Thyroid gland (tissue), 4 donors: ENCODE measurements at regions not wholly inside any gene's neighbourhood (a gene's known extent, or its start where the extent isn't known, plus 50 kb on each side); places are given as distances from the start of the nearest gene placed in this dataset.

Experiments used
- POLR2A ChIP-seq, 2 donors: fragments of 450-650 bp; IDR thresholded peaks; one replicate each; pipeline ENCODE4 v1.6.1; 2017; ENCODE audit warnings: antibody characterized with exemption in 2 of 2, mild to moderate bottlenecking in 2 of 2, moderate library complexity in 1 of 2
- TF ChIP-seq, protein P1 (sequence below), 6 experiments: fragments of 200-600 bp in 3 of 6; fragments of 450-650 bp in 3 of 6; sonication (generic) in 3 of 6; IDR thresholded peaks; one replicate each; pipeline ENCODE4 v1.5.1; 2016 to 2019; ENCODE audit warnings: antibody characterized with exemption in 6 of 6, mild to moderate bottlenecking in 2 of 6, inconsistent platforms in 1 of 6, moderate library complexity in 1 of 6

DNA sequence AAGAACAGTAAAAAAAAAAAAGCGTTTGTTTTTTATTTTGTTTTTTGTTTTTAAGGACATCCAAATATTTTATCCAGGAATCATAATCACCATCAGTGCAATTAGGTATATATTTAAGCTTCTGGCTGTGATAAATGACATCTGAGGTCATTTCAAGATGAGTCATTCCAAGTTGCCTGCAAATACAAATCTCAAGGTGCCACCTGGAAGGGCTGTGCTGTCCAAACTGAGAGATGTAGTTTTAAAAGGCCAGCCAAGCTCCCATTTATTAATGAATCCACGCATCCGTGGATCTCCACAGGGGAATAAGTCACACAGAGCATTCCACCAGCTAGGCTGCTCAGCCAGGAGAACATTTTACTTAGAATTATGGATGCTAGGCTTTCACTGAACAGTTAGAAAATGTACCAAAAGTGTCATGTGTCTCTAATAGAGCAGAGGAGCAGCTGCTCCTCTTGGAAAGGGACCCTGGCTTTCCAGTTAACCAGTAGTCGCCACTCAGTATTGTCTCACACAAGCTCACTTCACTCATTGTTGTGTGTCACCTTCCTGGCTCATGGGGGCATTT lies 1151.4 kb upstream of the TMEM132C start:
- TF ChIP-seq, protein P1, sequence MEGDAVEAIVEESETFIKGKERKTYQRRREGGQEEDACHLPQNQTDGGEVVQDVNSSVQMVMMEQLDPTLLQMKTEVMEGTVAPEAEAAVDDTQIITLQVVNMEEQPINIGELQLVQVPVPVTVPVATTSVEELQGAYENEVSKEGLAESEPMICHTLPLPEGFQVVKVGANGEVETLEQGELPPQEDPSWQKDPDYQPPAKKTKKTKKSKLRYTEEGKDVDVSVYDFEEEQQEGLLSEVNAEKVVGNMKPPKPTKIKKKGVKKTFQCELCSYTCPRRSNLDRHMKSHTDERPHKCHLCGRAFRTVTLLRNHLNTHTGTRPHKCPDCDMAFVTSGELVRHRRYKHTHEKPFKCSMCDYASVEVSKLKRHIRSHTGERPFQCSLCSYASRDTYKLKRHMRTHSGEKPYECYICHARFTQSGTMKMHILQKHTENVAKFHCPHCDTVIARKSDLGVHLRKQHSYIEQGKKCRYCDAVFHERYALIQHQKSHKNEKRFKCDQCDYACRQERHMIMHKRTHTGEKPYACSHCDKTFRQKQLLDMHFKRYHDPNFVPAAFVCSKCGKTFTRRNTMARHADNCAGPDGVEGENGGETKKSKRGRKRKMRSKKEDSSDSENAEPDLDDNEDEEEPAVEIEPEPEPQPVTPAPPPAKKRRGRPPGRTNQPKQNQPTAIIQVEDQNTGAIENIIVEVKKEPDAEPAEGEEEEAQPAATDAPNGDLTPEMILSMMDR (IDR thresholded peaks at IDR 0.05): no peak
- TF ChIP-seq POLR2A (IDR thresholded peaks at IDR 0.05): no peak
